ENCODE measurements at regions not wholly inside any gene's neighbourhood (a gene's known extent, or its start where the extent isn't known, plus 50 kb on each side); places are given as distances from the start of the nearest gene placed in this dataset.

GRCh38 chr15:36175741-36176291, 403.6 kb upstream of the CDIN1 start:
- Histone ChIP-seq H3K27ac (no peak overlapping the region), H3K36me3 (no peaks in the 10 kb centered on the region), H3K4me3 (no peak overlapping the region), H3K9me3 (no peaks in the 10 kb centered on the region), H3K4me1 (replicated peaks) (no peaks in the 10 kb centered on the region), H3K27me3 (replicated peaks; ENCODE audit: insufficient read depth) (no peaks in the 10 kb centered on the region)
- no peak for DNase-seq (ENCODE audit: low spot score)
- intact Hi-C loops (cut with DNase I): no loop called here
- TF ChIP-seq CTCF (IDR thresholded peaks at IDR 0.05) (no peak), POLR2A (IDR thresholded peaks at IDR 0.05) (no peak), POLR2AphosphoS5 (IDR thresholded peaks at IDR 0.05) (no peak)
- WGBS: 29% methylated on average over 2 of the region's 2 CpGs

- TF ChIP-seq POLR2AphosphoS5 (IDR thresholded peaks at IDR 0.05) (peak; percentile 53), CTCF (IDR thresholded peaks at IDR 0.05) (no peak)
- 24% methylated on average over 1 of the region's 1 CpG for WGBS
- intact Hi-C loops (cut with DNase I): no loop called here
Observed at GRCh38 chr15:36177590-36178302, 401.7 kb upstream of the CDIN1 start.

GRCh38 chr15:36178303-36178633, 401.2 kb upstream of the CDIN1 start:
- Histone ChIP-seq H3K27me3 (replicated peaks; ENCODE audit: insufficient read depth) (no peaks in the 10 kb centered on the region), H3K9me3 (no peaks in the 10 kb centered on the region), H3K4me3 (no peak overlapping the region), H3K4me1 (replicated peaks) (no peaks in the 10 kb centered on the region), H3K27ac (no peak overlapping the region), H3K36me3 (no peaks in the 10 kb centered on the region)
- WGBS: 26% methylated on average over 2 of the region's 2 CpGs
- intact Hi-C loops (cut with DNase I): no loop called here
- DNase-seq (ENCODE audit: low spot score): no peak
- no peak for TF ChIP-seq CTCF (IDR thresholded peaks at IDR 0.05)
- TF ChIP-seq POLR2A (IDR thresholded peaks at IDR 0.05): no peak
- TF ChIP-seq POLR2AphosphoS5 (IDR thresholded peaks at IDR 0.05): no peak

More at GRCh38 chr15:36177590-36178302, 401.7 kb upstream of the CDIN1 start:
- peak overlapping the region in 1 of 2 donors; percentile 6 for H3K27ac ChIP-seq
- no peaks in the 10 kb centered on the region for H3K27me3 ChIP-seq (replicated peaks; ENCODE audit: insufficient read depth)
- H3K4me3 ChIP-seq: no peak overlapping the region
- H3K4me1 ChIP-seq (replicated peaks): no peaks in the 10 kb centered on the region
- DNase-seq (ENCODE audit: low spot score): peak; percentile 11
- no peaks in the 10 kb centered on the region for H3K36me3 ChIP-seq
- no peaks in the 10 kb centered on the region for H3K9me3 ChIP-seq

- H3K36me3 ChIP-seq: no peaks in the 10 kb centered on the region
- 100% methylated on average over 2 of the region's 2 CpGs for WGBS
- intact Hi-C loops (cut with DNase I): no loop called here
Observed at GRCh38 chr15:36183201-36183600, 396.2 kb upstream of the CDIN1 start.

More at GRCh38 chr15:36183201-36183600, 396.2 kb upstream of the CDIN1 start:
- DNase-seq (ENCODE audit: low spot score): no peak
- H3K4me1 ChIP-seq (replicated peaks): no peaks in the 10 kb centered on the region
- no peak overlapping the region for H3K27ac ChIP-seq
- TF ChIP-seq CTCF (IDR thresholded peaks at IDR 0.05) (no peak), POLR2A (IDR thresholded peaks at IDR 0.05) (no peak), POLR2AphosphoS5 (IDR thresholded peaks at IDR 0.05) (no peak)
- H3K27me3 ChIP-seq (replicated peaks; ENCODE audit: insufficient read depth): no peaks in the 10 kb centered on the region
- H3K9me3 ChIP-seq: no peaks in the 10 kb centered on the region
- no peak overlapping the region for H3K4me3 ChIP-seq

Measured in prostate gland (tissue), 2 donors.